ENCODE measurements at regions not wholly inside any gene's neighbourhood (a gene's known extent, or its start where the extent isn't known, plus 50 kb on each side); places are given as distances from the start of the nearest gene placed in this dataset.

DNA sequence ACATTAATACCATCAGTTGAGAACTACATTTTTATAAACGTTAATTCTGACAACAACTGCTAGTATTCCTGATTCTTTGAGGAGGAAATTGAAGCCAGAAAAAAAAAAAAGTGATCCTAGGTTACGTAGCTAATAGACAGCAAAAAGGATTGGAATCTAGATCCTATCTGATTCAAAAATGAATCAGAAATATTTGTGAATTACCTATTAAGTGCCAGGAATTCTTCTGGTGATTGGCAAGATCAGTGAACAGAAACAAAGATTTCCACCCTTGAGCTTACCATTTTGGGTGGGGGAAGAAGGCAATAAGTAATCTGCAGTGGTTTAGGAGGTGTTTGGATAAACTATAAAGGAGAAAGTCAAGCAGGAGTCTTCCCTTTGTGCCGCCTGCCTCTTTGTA, 63.9 kb upstream of the LARGE1 start:
- TF ChIP-seq EZH2 (IDR thresholded peaks at IDR 0.05; ENCODE audit: insufficient read depth, poor library complexity, severe bottlenecking) (no peak), EZH2phosphoT487 (IDR thresholded peaks at IDR 0.05; ENCODE audit: insufficient read depth, low read depth) (no peak)

Data from GM23248 (cell line).